SK-N-SH (cell line): ENCODE measurements at regions not wholly inside any gene's neighbourhood (a gene's known extent, or its start where the extent isn't known, plus 50 kb on each side); places are given as distances from the start of the nearest gene placed in this dataset.

ENCODE experiments used
- CTCF ChIA-PET: fragments of 300-600, 350-600 bp; formaldehyde crosslinking; extraction: SDS; loops from one replicate; lab custom pipeline; 2021; lab: Yijun Ruan, JAX
- POLR2A ChIA-PET: fragments of 350-600 bp; sonication (Branson Sonifier 250); formaldehyde crosslinking; extraction: SDS; loops from one replicate; lab custom pipeline; 2020; ENCODE audit warnings: antibody characterized with exemption, inconsistent platforms; lab: Yijun Ruan, JAX
- DNase-seq: peaks from one replicate; pipeline ENCODE4 v3.0.0; 2012
- H2AFZ ChIP-seq: fragments of 200-600 bp; sonication (generic); 2 replicates; pipeline ENCODE4 v1.8.1; 2016; ENCODE audit warnings: antibody characterized with exemption, mild to moderate bottlenecking, low read depth
- H3F3A ChIP-seq: fragments of 200-600 bp; sonication (generic); replicated peaks from 2 replicates; pipeline ENCODE3; 2016; ENCODE audit warnings: antibody characterized with exemption, mild to moderate bottlenecking; ENCODE audit not compliant: insufficient read depth
- H3K27ac ChIP-seq, 2 experiments: fragments of 200-500 bp in 1 of 2; fragments of 200-600 bp in 1 of 2; sonication (Bioruptor generic) in 1 of 2; sonication (generic), shearing (Covaris generic) in 1 of 2; 2 replicates each; pipeline versions ENCODE4 v1.5.1 to v1.6.1; 2014 to 2016; ENCODE audit warnings: low read depth in 2 of 2, inconsistent platforms in 1 of 2, low read length in 1 of 2, mild to moderate bottlenecking in 1 of 2, mixed read lengths in 1 of 2
- H3K27me3 ChIP-seq: fragments of 200-600 bp; sonication (generic), shearing (Covaris generic); 2 replicates; pipeline ENCODE4 v1.6.1; 2016; ENCODE audit warnings: mixed run types; ENCODE audit not compliant: insufficient read depth
- H3K36me3 ChIP-seq, 2 experiments: fragments of 200-500 bp in 1 of 2; fragments of 200-600 bp in 1 of 2; sonication (Bioruptor generic) in 1 of 2; sonication (generic) in 1 of 2; replicated peaks in 1 of 2; 2 replicates each; pipeline versions ENCODE3 to v1.5.1; 2014 to 2016; ENCODE audit warnings: low read length in 1 of 2, mild to moderate bottlenecking in 1 of 2; ENCODE audit not compliant: insufficient read depth in 2 of 2, control insufficient read depth in 1 of 2
- H3K4me1 ChIP-seq, 2 experiments: fragments of 200-500 bp in 1 of 2; fragments of 200-600 bp in 1 of 2; sonication (Bioruptor generic) in 1 of 2; sonication (generic), shearing (Covaris generic) in 1 of 2; 2 replicates each; pipeline versions ENCODE4 v1.5.1 to v1.6.1; 2014 to 2016; ENCODE audit warnings: low read depth in 1 of 2, low read length in 1 of 2, mixed run types in 1 of 2; ENCODE audit not compliant: insufficient read depth in 2 of 2, control insufficient read depth in 1 of 2
- H3K4me2 ChIP-seq: fragments of 200-600 bp; sonication (generic), shearing (Covaris generic); 2 replicates; pipeline ENCODE4 v1.6.1; 2017; ENCODE audit warnings: mixed run types
- H3K4me3 ChIP-seq, 2 experiments: fragments of 200-500 bp in 1 of 2; fragments of 200-600 bp in 1 of 2; sonication (Bioruptor generic) in 1 of 2; sonication (generic), shearing (Covaris generic) in 1 of 2; 2 replicates each; pipeline versions ENCODE4 v1.5.1 to v1.8.1; 2014 to 2016; ENCODE audit warnings: low read depth in 2 of 2, inconsistent platforms in 1 of 2, low read length in 1 of 2, mild to moderate bottlenecking in 1 of 2, mixed read lengths in 1 of 2, moderate library complexity in 1 of 2
- H3K79me2 ChIP-seq: fragments of 200-600 bp; sonication (generic); 2 replicates; pipeline ENCODE4 v1.8.1; 2017; ENCODE audit warnings: mild to moderate bottlenecking; ENCODE audit not compliant: insufficient read depth
- H3K9ac ChIP-seq: fragments of 200-600 bp; sonication (generic); 2 replicates; pipeline ENCODE4 v1.6.1; 2017; ENCODE audit warnings: mixed run types
- H3K9me2 ChIP-seq: fragments of 200-600 bp; sonication (generic); 2 replicates; pipeline ENCODE4 v1.6.1; 2017; ENCODE audit warnings: mixed run types
- H3K9me3 ChIP-seq: fragments of 200-600 bp; sonication (generic); 2 replicates; pipeline ENCODE4 v1.6.1; 2017; ENCODE audit warnings: mixed run types, mild to moderate bottlenecking, moderate library complexity
- H4K20me1 ChIP-seq: fragments of 200-600 bp; sonication (generic); 2 replicates; pipeline ENCODE4 v1.6.1; 2017; ENCODE audit warnings: mild to moderate bottlenecking, mixed run types; ENCODE audit not compliant: insufficient read depth
- CHD2 ChIP-seq: fragments of 150-350 bp; IDR thresholded peaks from 2 replicates; pipeline ENCODE4 v1.6.1; 2018; ENCODE audit warnings: low read length; ENCODE audit not compliant: partially characterized antibody
- ELF1 ChIP-seq: IDR thresholded peaks from 2 replicates; pipeline ENCODE4 v1.4.0; 2012
- EP300 ChIP-seq, 2 experiments: IDR thresholded peaks; 2 replicates each; pipeline versions ENCODE4 v1.4.0 to v1.6.1; 2012; ENCODE audit warnings: borderline replicate concordance in 1 of 2, low read depth in 1 of 2, low read length in 1 of 2
- FOSL2 ChIP-seq: IDR thresholded peaks from 2 replicates; pipeline ENCODE4 v1.4.0; 2012; ENCODE audit warnings: low read depth, mild to moderate bottlenecking, moderate library complexity, borderline replicate concordance
- FOXM1 ChIP-seq: IDR thresholded peaks from 2 replicates; pipeline ENCODE4 v1.4.0; 2012; ENCODE audit warnings: low read depth, mild to moderate bottlenecking
- GABPA ChIP-seq: IDR thresholded peaks from 2 replicates; pipeline ENCODE4 v1.4.0; 2012; ENCODE audit warnings: low read depth, mild to moderate bottlenecking
- JUND ChIP-seq: IDR thresholded peaks from 2 replicates; pipeline ENCODE4 v1.4.0; 2012
- MEF2A ChIP-seq: IDR thresholded peaks from 2 replicates; pipeline ENCODE4 v1.4.0; 2012; ENCODE audit warnings: low read depth, borderline replicate concordance
- NFIC ChIP-seq: IDR thresholded peaks from 2 replicates; pipeline ENCODE4 v1.4.0; 2012; ENCODE audit warnings: borderline replicate concordance
- NRF1 ChIP-seq: IDR thresholded peaks from 2 replicates; pipeline ENCODE4 v1.6.1; 2012; ENCODE audit warnings: low read depth, mild to moderate bottlenecking, low read length
- POLR2AphosphoS5 ChIP-seq: IDR thresholded peaks from 2 replicates; pipeline ENCODE4 v1.6.1; 2012; ENCODE audit warnings: low read depth, low read length
- RAD21 ChIP-seq: IDR thresholded peaks from 2 replicates; pipeline ENCODE4 v1.6.1; 2012; ENCODE audit warnings: mild to moderate bottlenecking, low read length
- SIN3A ChIP-seq: IDR thresholded peaks from 2 replicates; pipeline ENCODE4 v1.6.1; 2012; ENCODE audit warnings: low read depth, mild to moderate bottlenecking, low read length, moderate library complexity, borderline replicate concordance
- SMC3 ChIP-seq: IDR thresholded peaks from 2 replicates; pipeline ENCODE4 v1.6.1; 2012; ENCODE audit warnings: low read depth, low read length, improper control_type of control experiment
- TAF1 ChIP-seq: IDR thresholded peaks from 2 replicates; pipeline ENCODE4 v1.6.1; 2012; ENCODE audit warnings: low read depth, mild to moderate bottlenecking, low read length, moderate library complexity, borderline replicate concordance
- TCF12 ChIP-seq: IDR thresholded peaks from 2 replicates; pipeline ENCODE4 v1.4.0; 2012
- TEAD4 ChIP-seq: IDR thresholded peaks from 2 replicates; pipeline ENCODE4 v1.4.0; 2012; ENCODE audit warnings: mild to moderate bottlenecking, borderline replicate concordance; ENCODE audit not compliant: insufficient read depth
- USF1 ChIP-seq: IDR thresholded peaks from 2 replicates; pipeline ENCODE4 v1.4.0; 2012; ENCODE audit warnings: low read depth, borderline replicate concordance
- YY1 ChIP-seq: IDR thresholded peaks from 2 replicates; pipeline ENCODE4 v1.4.0; 2012; ENCODE audit warnings: low read depth, mild to moderate bottlenecking
- ZBTB33 ChIP-seq: IDR thresholded peaks from 2 replicates; pipeline ENCODE4 v1.4.0; 2012; ENCODE audit warnings: low read depth, borderline replicate concordance
- WGBS: methylation state at CpG from one replicate; pipeline ENCODE4 v1.1.6; 2017; ENCODE audit warnings: low lambda C conversion rate; 5-methylcytosine and 5-hydroxymethylcytosine counted together
- TF ChIP-seq, protein P1 (sequence below): fragments of 150-350 bp; IDR thresholded peaks from 2 replicates; pipeline ENCODE4 v1.6.1; 2017; ENCODE audit warnings: antibody characterized with exemption, low read length, low read depth, borderline replicate concordance

- Histone ChIP-seq H3K27ac (no peak overlapping the region), H3K4me3 (no peak overlapping the region), H3K9ac (no peak overlapping the region), H3K4me2 (no peak overlapping the region), H3K36me3 (no peaks in the 10 kb centered on the region), H3K9me3 (no peaks in the 10 kb centered on the region), H2AFZ (no peak overlapping the region), H3K9me2 (no peaks in the 10 kb centered on the region), H3K4me1 (no peaks in the 10 kb centered on the region)
- WGBS = 3% methylated on average over 1 of the region's 1 CpG
- CTCF ChIA-PET = no interaction called here
- no peak for DNase-seq
- POLR2A ChIA-PET = no interaction called here
- TF ChIP-seq FOXM1 (no peak), YY1 (no peak), JUND (no peak), ZBTB33 (no peak), CHD2 (no peak), SIN3A (no peak), TAF1 (no peak)
- TF ChIP-seq, protein P1, sequence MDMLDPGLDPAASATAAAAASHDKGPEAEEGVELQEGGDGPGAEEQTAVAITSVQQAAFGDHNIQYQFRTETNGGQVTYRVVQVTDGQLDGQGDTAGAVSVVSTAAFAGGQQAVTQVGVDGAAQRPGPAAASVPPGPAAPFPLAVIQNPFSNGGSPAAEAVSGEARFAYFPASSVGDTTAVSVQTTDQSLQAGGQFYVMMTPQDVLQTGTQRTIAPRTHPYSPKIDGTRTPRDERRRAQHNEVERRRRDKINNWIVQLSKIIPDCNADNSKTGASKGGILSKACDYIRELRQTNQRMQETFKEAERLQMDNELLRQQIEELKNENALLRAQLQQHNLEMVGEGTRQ = no peak
- TF ChIP-seq, all 33 proteins: peak for 0
- H4K20me1 ChIP-seq = no peaks in the 10 kb centered on the region
- no peaks in the 10 kb centered on the region for H3F3A ChIP-seq
- H3K79me2 ChIP-seq = no peaks in the 10 kb centered on the region
- no peaks in the 10 kb centered on the region for H3K27me3 ChIP-seq
Observed at GRCh38 chr4:34724491-34724890, 1519.8 kb downstream of the ARAP2 start.

- Histone ChIP-seq H3K79me2 (no peaks in the 10 kb centered on the region), H4K20me1 (no peaks in the 10 kb centered on the region), H2AFZ (no peak overlapping the region), H3K9me2 (no peaks in the 10 kb centered on the region), H3K27me3 (no peaks in the 10 kb centered on the region), H3K9ac (no peak overlapping the region), H3K36me3 (no peaks in the 10 kb centered on the region), H3K4me2 (no peak overlapping the region), H3K4me1 (no peaks in the 10 kb centered on the region), H3F3A (no peaks in the 10 kb centered on the region), H3K27ac (no peak overlapping the region), H3K9me3 (no peaks in the 10 kb centered on the region), H3K4me3 (no peak overlapping the region)
- DNase-seq = no peak
- ChIA-PET CTCF (no interaction called here), POLR2A (no interaction called here)
- no peak for TF ChIP-seq ELF1
- no peak for TF ChIP-seq MEF2A
- TF ChIP-seq GABPA = no peak
- no peak for TF ChIP-seq SIN3A
- no peak for TF ChIP-seq TAF1
- TF ChIP-seq POLR2AphosphoS5 = no peak
- no peak for TF ChIP-seq TCF12
- no peak for TF ChIP-seq EP300 (IDR thresholded peaks at IDR 0.05; ENCODE audit: borderline replicate concordance in 1 of 2, low read depth in 1 of 2, low read length in 1 of 2)
- TF ChIP-seq NFIC = no peak
- TF ChIP-seq USF1 = no peak
- no peak for TF ChIP-seq NRF1
- TF ChIP-seq TEAD4 = no peak
- no peak for TF ChIP-seq FOXM1
- no peak for TF ChIP-seq FOSL2
- no peak for TF ChIP-seq SMC3
- TF ChIP-seq YY1 = no peak
- TF ChIP-seq RAD21 = no peak
Observed at GRCh38 chr4:34731070-34731469, 1513.2 kb downstream of the ARAP2 start.
